AG08396 (cell line): ENCODE measurements at regions not wholly inside any gene's neighbourhood (a gene's known extent, or its start where the extent isn't known, plus 50 kb on each side); places are given as distances from the start of the nearest gene placed in this dataset.

ENCODE experiments used
- DNase-seq: peaks from one replicate; pipeline ENCODE4 v3.0.0; 2012; ENCODE audit warnings: low spot score, mixed read lengths

DNA sequence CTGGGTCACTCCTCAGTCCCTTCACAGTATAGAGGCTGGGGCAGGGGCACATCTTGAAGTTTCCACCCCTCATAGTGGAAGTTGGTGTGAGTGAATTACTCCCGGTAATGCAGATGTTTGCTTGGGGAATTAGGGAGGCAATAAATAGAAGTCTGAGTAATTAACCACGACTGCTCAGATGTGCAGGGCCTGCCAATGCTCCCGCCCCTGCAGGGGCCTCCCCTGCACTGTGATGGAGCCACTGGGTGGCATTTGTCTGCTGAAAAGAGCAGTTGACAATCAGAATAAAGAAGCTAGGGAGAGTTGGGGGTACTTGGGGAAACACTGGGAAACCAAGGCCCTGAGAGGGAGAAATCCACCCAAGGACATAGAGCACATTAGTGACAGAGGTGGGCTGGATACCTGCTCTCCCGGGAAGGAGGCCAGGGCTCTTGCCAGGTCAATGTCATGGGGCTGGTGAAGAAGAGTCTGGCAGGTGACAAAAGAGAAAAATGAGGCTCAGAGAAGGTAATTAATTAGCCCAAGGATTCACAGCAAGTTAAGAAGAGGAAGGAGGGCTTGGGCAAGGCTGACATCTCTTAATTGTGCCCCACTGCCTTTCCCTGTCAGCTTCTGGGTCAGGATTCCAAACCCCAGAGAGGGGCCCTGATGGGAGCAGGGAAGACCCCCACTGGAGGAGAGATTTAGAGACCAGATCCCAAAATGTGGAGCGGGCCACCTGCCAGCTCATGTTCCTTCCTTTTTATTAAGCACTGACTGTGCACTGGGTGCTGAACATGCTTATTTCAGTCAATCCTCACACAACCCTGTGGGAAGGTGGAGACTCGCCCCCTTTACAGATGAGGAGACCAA is 436.2 kb downstream of the MATN1 start:
- DNase-seq = no peak

DNA sequence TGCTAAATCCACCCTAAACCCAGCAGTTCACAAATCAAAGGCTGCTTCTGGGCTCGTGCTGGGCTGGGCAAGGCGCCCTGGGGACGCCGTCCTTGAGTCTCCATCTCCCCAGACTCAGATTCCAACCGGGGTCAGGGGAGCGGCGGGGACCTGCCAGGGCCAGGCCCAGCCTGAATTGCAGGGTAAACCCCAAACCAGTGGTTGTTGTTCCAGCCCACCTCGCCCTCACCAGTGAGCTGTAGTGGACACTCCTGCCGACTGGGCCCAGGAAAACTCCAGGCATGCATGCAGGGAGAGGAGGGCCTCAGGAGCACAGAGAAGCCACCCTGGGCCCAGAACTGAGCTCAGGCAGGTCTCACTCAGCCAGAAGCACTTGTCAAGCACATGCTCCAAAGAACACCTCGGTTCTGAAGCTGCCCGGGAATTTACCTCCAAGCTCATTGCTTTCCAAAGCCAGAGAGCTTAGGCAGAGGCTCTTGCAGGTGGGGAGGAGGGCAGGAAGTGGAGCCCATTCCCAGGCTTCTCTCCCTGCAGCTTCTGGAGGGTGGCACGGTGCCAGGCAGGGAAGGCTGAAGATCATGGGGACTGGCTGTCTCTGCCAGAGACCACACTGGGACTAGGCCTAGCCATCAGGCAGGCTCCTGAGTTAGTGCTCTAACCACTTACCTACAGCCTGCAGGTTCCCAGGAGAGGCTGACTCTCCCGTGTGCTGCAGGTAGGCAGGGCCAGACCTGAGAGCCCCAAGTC is 437.0 kb downstream of the MATN1 start:
- DNase-seq = no peak

- DNase-seq = no peak
These were observed 437.9 kb downstream of the MATN1 start for GRCh38 chr1:30285501-30285932.

DNA sequence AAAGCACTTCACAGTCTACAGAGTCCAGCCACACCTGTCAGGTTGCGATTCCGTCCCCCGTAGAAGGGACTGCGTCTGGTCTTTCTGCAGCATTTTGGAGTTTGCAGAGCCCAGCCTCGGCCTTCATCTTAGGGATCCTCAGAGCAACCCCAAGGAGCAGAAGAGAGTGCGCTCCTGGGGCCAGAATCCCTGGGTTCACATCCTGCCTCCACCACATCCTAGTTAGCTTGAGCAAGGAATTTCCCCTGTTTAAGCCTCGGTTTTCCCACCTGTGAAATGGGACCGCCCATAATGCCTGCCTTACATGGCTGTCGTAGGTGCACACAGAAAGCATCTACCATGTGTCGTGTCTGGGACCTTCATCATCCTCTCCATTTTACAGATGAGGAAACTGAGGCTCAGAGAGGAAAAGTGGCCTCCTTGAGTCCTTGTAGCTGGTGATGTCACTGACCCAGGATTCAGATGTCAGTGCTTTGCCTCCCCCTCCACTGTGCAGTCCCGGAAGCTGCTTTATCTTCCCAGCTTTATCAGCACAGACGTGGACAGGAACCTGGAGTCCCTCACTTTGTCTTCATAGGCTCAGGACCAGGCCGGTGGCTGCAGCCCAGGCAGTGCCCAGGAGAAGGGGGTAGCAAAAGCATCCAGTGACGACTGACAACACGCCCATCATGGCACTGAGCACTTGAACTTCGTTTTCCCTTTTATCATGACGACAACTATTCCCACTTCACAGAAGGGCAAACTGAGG is 438.5 kb downstream of the MATN1 start:
- no peak for DNase-seq

DNA sequence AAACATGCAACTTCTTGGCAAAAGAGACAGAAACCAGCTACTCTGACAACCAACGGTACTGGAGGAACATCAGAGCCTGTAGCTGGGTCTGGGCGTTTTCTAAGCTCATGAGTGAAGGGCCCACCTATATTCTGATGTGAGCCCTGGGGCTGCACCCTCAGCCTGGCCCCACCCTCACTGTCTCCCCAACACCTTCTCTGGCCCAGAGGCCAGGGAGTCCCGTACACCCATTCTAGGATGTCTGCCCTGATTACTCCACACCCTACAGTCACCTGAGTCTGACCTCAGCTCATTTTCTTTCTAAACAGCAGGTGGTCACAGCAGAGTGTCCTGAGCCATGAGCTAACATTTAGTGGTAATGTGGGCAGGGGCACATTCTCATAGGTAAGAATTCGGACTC is 439.2 kb downstream of the MATN1 start:
- DNase-seq = no peak

DNA sequence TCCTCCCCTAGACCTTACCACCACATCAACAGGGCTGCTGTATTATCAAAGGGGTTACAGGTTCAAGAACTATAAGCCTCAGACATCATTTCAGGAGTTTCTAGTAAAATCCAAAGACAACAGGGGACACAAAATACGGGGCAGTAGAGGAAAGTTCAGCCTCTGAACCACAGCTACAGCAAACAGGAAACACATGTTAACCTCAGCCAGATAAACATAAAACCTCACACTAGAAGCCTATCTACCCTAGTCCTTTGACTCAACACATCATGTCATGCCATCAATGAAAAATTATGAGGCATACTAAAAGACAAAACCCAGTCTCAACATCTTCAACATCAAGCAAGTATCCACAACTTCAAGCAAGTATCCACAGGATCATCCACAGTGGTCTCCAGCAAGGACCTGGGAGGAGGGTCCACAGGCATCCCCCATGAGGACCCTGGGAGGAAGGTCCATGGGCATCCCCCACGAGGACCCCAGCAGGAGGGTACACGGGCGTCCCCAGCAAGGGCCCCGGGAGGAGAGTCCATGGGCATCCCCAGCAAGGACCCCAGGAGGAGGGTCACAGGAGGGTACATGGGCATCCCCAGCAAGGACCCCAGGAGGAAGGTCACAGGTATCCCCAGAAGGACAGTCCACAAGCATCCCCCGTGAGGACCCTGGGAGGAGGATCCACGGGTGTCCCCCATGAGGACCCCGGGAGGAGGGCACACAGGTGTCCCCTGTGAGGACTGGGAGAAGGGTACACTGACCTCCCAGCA is 440.0 kb downstream of the MATN1 start:
- no peak for DNase-seq

DNA sequence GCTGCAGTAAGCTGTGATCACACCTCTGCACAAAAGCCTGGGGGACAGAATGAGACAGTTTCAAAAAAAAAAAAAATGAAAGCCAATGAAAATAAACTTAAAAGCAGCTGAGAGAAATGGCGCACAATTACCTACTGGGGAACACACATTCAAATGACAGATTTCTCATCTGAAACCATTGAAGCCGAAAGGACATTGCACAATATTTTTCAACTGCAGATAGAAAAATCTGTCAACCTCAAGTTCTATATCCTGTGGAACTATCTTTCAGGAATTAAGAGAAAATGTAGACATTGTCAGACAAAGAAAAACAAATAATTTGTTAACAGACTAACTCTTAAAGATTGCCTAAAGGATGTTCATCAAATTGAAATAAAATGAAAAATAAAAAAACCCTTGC is 442.8 kb downstream of the MATN1 start:
- DNase-seq = no peak

DNA sequence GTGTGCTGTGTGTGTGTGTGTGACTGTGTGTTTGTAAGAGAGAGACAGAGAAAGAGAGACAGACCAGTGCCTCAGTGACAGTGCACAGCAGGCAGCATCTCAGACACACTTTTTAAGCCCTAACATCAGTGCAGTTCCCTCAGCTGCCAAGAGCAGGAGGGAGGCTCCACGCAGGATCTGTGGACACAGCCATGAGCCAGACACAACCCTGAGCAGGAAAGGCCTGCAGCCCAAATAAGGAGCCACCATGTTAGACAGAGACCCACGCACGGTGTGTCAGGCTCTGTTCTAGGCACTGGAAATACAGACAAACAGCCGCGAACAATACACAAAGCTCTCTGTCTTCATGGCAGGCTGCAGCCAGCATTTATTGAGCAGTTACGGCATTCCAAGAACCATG is 445.5 kb downstream of the MATN1 start:
- no peak for DNase-seq

DNA sequence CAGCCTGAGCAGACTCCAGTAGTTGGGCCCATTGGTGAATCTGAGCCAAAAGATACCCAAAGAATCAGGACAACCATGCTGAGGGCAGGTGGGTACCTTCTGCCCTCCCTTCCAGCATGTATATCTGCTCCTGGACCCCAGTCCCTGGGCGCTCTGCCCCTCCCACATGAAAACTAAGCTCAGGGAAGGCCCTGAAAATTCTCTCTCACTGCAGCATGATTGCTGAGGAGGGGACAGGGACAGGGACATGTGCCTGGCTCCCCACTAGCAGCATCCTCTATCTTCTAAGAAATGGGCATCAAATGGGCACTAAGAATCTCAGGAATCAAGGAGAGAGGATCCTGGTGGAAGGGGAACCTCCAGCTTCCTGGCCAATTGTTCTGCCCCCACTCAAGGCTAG is 446.0 kb downstream of the MATN1 start:
- no peak for DNase-seq

DNA sequence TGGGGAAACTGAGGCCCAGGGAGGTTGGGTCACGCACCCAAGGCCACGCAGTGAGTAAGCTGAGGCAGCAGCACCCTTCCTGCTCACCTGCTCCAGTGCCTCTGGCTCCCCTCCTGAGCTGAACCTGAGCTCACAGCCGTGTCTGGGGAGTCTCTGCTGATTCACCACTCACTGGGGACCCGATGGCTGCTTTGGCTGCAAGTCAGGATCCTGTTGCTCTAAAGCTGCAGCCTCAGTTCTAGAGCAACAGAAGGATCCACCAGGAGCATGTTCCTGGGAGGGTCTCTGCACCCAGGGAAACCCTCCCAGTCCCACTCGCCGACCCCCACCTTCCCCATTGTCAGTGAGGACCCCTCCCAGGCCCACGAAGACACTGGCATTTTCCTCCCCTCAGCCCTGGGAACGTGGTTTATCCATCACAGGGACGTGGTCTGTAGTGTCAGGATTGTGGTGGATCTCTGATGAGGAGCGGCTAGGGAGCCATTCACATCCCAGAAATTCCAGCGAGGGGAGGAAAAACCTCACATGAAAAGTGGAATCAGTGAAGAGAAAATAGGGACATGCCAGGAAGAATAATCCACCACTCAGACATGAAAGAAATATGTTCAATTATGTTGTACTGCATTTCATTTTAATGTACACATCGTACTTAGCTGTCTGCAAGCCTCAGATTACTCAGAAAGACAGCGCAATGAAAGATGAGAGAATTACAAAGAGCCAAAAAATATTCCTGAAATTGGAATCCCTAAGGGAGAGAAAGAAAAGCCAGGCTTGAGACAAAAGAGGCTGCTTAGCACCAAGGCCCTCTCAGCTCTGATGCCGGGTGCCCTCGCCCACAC is 447.2 kb downstream of the MATN1 start:
- DNase-seq = no peak

- DNase-seq = no peak
These were observed 448.3 kb downstream of the MATN1 start for GRCh38 chr1:30274976-30275621.

- DNase-seq = no peak
These were observed 449.0 kb downstream of the MATN1 start for GRCh38 chr1:30274173-30274970.

DNA sequence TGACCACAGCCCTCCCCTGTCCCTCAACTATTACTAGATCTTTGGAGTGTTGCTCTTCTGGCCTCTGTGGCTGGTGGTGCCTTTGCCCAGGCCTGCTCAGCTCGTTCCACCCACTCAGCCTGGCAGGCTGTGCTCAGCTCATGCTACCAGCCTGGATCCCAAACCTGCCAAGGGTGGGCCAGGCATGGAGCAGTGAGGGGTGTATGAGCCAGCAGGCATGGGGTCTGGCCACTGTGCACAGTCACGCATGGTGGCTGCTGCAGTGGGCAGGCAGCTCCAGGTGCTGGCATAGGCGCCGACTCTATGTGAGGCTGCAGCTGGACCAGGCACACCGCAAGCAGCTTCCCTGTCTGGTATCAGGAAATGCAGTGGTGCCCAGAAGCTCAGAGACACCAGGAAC is 449.9 kb downstream of the MATN1 start:
- no peak for DNase-seq

- DNase-seq = no peak
These were observed 450.4 kb downstream of the MATN1 start for GRCh38 chr1:30273021-30273325.

DNA sequence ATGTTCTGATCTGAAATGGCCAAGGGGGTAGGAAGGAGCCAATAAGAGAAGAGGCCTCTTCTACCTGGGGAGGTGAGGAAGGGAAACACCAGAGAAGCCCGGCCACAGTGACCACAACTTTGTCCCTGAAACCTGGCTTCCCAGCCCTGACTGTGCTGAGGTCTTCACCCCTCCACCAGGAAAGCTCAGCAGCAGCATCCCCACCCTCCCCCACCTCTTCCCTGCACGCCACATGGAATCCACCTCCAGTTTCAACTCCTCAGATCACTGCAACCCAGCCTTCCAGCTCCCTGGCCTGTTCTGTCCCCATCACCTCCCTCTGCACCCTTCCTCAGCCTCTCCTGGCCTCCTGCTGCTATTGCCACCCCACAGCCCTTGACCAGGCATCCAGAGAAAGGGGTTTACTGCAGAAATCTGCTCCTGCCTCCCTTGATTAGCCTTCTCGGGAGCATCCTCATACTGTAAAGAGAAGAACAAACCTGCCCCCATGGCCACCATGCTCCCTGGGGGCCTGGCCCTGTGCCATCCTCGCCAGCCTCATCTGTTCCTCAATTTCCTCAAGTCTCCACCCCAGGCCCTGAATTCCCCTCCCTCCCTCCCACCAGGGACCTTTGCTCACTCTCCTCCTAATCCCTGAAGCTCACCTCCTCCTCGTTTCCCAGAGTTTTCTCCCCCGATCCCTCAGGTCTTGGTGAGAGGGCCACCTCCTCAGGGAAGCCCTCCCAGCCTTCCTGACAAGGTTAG is 450.9 kb downstream of the MATN1 start:
- DNase-seq = no peak

- no peak for DNase-seq
These were observed 451.7 kb downstream of the MATN1 start for GRCh38 chr1:30271401-30272276.

DNA sequence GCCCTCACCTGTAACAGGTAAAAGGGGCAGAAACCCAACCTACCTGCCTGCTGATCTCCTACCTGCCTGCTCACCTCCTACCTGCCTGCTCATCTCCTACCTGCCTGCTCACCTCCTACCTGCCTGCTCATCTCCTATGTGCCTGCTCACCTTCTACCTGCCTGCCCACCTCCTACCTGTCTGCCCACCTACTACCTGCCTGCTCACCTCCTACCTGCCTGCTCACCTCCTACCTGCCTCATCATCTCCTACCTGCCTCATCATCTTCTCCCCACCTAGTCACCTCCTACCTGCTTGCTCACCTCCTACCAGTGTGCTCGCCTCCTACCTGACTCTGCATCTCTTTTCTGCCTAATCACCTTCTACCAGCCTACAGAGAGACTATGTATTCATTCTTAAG is 452.9 kb downstream of the MATN1 start:
- no peak for DNase-seq
